ENCODE measurements at regions not wholly inside any gene's neighbourhood (a gene's known extent, or its start where the extent isn't known, plus 50 kb on each side); places are given as distances from the start of the nearest gene placed in this dataset.

GRCh38 chr21:39029900-39030884 lies 153.1 kb downstream of the PSMG1 start:
- no peak for TF ChIP-seq CTCF (IDR thresholded peaks at IDR 0.05)
- no peak for TF ChIP-seq POLR2A (IDR thresholded peaks at IDR 0.05)
